ENCODE measurements at regions not wholly inside any gene's neighbourhood (a gene's known extent, or its start where the extent isn't known, plus 50 kb on each side); places are given as distances from the start of the nearest gene placed in this dataset.

GRCh38 chr11:11709447-11710239 is 87.8 kb upstream of the GALNT18 start:
- Mint-ChIP-seq H3K4me3 (no peak overlapping the region), H3K36me3 (no peaks in the 10 kb centered on the region), H3K27me3 (peaks cover 3 to 14% (median 10%) of the 10 kb centered on the region in 5 donors), H3K27ac (no peak overlapping the region), H3K4me1 (no peaks in the 10 kb centered on the region), H3K9me3 (peaks cover 0 to 5% (median 0%) of the 10 kb centered on the region in 11 donors)
- Histone ChIP-seq H3K27ac (ENCODE audit: low read depth, low read length) (no peak overlapping the region), H3K4me1 (ENCODE audit: control insufficient read depth in 2 of 2, insufficient read depth in 2 of 2, low read length in 2 of 2) (no peaks in the 10 kb centered on the region), H3K9me3 (ENCODE audit: control insufficient read depth in 2 of 3, low read length in 3 of 3) (no peaks in the 10 kb centered on the region), H3K4me3 (ENCODE audit: low read length) (no peak overlapping the region), H3K36me3 (ENCODE audit: control insufficient read depth in 2 of 3, insufficient read depth in 3 of 3, low read length in 3 of 3) (no peaks in the 10 kb centered on the region), H3K27me3 (ENCODE audit: control insufficient read depth in 2 of 2, insufficient read depth in 2 of 2, low read length in 2 of 2) (no peaks in the 10 kb centered on the region)
- intact Hi-C loops (cut with micrococcal nuclease): no loop called here
- ChIA-PET POLR2A (no interaction called here), CTCF (no interaction called here)
- DNase-seq (no peak), ATAC-seq (no peak)

- H3K4me1 ChIP-seq (ENCODE audit: control insufficient read depth in 2 of 2, insufficient read depth in 2 of 2, low read length in 2 of 2): no peaks in the 10 kb centered on the region
- POLR2A ChIA-PET: no interaction called here
- ATAC-seq: no peak
These were observed 86.5 kb upstream of the GALNT18 start for GRCh38 chr11:11708256-11708655.

DNA sequence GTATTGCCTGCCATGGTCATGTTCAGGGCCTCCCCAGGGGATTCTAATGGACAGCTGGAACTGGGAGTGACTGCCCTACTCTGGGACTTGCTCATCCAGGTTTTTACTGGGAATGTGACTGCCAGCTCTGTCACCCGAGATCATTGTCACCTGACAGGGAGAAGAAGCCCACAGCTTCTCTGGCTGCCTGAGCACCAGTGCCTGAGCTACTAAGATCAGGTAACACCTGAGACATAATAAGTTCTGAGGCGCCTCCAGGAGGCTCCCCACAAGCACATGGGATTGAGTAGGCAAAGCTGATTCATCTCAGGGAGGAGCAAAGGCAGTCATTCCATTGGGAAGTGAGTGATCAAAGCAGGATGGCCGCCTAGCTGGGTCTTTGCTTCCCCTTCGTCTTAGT is 84.2 kb upstream of the GALNT18 start:
- intact Hi-C loops (cut with micrococcal nuclease): no loop called here
- ChIA-PET CTCF (no interaction called here), POLR2A (no interaction called here)
- Histone ChIP-seq H3K27ac (ENCODE audit: low read depth, low read length) (no peak overlapping the region), H3K4me3 (ENCODE audit: low read length) (no peak overlapping the region), H3K27me3 (ENCODE audit: control insufficient read depth in 2 of 2, insufficient read depth in 2 of 2, low read length in 2 of 2) (no peaks in the 10 kb centered on the region), H3K4me1 (ENCODE audit: control insufficient read depth in 2 of 2, insufficient read depth in 2 of 2, low read length in 2 of 2) (no peaks in the 10 kb centered on the region), H3K9me3 (ENCODE audit: control insufficient read depth in 2 of 3, low read length in 3 of 3) (no peaks in the 10 kb centered on the region), H3K36me3 (ENCODE audit: control insufficient read depth in 2 of 3, insufficient read depth in 3 of 3, low read length in 3 of 3) (no peaks in the 10 kb centered on the region)
- ATAC-seq (no peak), DNase-seq (no peak)
- H3K36me3 Mint-ChIP-seq: no peaks in the 10 kb centered on the region
- no peaks in the 10 kb centered on the region for H3K4me1 Mint-ChIP-seq
- H3K4me3 Mint-ChIP-seq: no peak overlapping the region
- no peak overlapping the region for H3K27ac Mint-ChIP-seq
- H3K9me3 Mint-ChIP-seq: peaks cover 0 to 3% (median 0%) of the 10 kb centered on the region in 11 donors
- peaks cover 0 to 19% (median 10%) of the 10 kb centered on the region in 5 donors for H3K27me3 Mint-ChIP-seq

More at GRCh38 chr11:11708256-11708655, 86.5 kb upstream of the GALNT18 start:
- Histone ChIP-seq H3K9me3 (ENCODE audit: control insufficient read depth in 2 of 3, low read length in 3 of 3) (no peaks in the 10 kb centered on the region), H3K27ac (ENCODE audit: low read depth, low read length) (no peak overlapping the region), H3K27me3 (ENCODE audit: control insufficient read depth in 2 of 2, insufficient read depth in 2 of 2, low read length in 2 of 2) (no peaks in the 10 kb centered on the region), H3K4me3 (ENCODE audit: low read length) (no peak overlapping the region), H3K36me3 (ENCODE audit: control insufficient read depth in 2 of 3, insufficient read depth in 3 of 3, low read length in 3 of 3) (no peaks in the 10 kb centered on the region)
- no peaks in the 10 kb centered on the region for H3K4me1 Mint-ChIP-seq
- no peak overlapping the region for H3K27ac Mint-ChIP-seq
- peaks cover 0 to 14% (median 10%) of the 10 kb centered on the region in 5 donors for H3K27me3 Mint-ChIP-seq
- no peak overlapping the region for H3K4me3 Mint-ChIP-seq
- CTCF ChIA-PET: no interaction called here
- H3K9me3 Mint-ChIP-seq: peaks cover 0 to 3% (median 0%) of the 10 kb centered on the region in 11 donors
- no peak for DNase-seq
- no peaks in the 10 kb centered on the region for H3K36me3 Mint-ChIP-seq
- intact Hi-C loops (cut with micrococcal nuclease): no loop called here

DNA sequence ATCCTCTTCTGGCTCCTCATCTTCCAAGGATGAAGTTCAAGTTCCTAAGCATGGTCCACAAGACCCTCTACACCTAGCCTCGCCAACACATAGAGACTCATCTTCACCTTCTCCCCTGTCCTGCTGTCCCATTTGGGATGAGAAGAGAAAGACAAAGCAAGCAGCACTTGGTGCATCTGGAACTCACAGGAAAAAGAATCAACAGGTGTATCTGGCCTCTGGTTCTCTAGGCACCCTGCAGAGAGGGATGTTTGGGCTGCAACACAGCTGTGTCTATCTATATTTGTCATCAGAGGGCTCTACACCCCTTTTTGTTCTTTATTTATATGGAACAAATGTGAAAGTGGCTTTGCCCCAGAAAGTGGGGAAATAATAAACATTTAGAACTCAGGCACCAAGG is 82.1 kb upstream of the GALNT18 start:
- CTCF ChIA-PET: no interaction called here
- H3K27me3 ChIP-seq (ENCODE audit: control insufficient read depth in 2 of 2, insufficient read depth in 2 of 2, low read length in 2 of 2): no peaks in the 10 kb centered on the region
- H3K36me3 ChIP-seq (ENCODE audit: control insufficient read depth in 2 of 3, insufficient read depth in 3 of 3, low read length in 3 of 3): no peaks in the 10 kb centered on the region
- no peaks in the 10 kb centered on the region for H3K36me3 Mint-ChIP-seq
- H3K27ac Mint-ChIP-seq: no peak overlapping the region
- H3K4me3 ChIP-seq (ENCODE audit: low read length): no peak overlapping the region
- no peaks in the 10 kb centered on the region for H3K4me1 ChIP-seq (ENCODE audit: control insufficient read depth in 2 of 2, insufficient read depth in 2 of 2, low read length in 2 of 2)
- DNase-seq: no peak
- no peaks in the 10 kb centered on the region for H3K4me1 Mint-ChIP-seq
- ATAC-seq: no peak
- no peak overlapping the region for H3K4me3 Mint-ChIP-seq
- intact Hi-C loops (cut with micrococcal nuclease): no loop called here
- H3K27me3 Mint-ChIP-seq: peaks cover 0 to 15% (median 11%) of the 10 kb centered on the region in 5 donors
- H3K9me3 ChIP-seq (ENCODE audit: control insufficient read depth in 2 of 3, low read length in 3 of 3): no peaks in the 10 kb centered on the region
- H3K9me3 Mint-ChIP-seq: peaks cover 0 to 1% (median 0%) of the 10 kb centered on the region in 11 donors
- H3K27ac ChIP-seq (ENCODE audit: low read depth, low read length): no peak overlapping the region
- POLR2A ChIA-PET: no interaction called here

DNA sequence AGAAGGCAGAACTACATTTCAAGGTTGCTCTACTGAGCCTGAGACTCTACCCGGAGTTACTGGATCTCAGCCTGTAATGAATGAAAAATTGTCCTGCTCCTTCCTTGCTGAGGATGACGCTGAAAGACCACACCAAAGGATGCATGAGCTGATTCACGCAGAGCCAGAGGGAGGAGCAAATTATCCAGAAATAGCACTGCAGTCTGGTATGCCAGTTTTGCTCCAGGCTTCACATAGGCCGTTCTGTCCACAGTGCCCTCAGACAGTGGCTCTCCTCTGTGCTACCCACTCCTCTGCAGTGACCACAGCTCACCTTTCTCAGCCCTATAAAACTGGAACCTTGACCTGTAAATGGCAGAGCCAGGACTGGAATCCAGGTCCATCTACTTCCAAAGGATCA is 79.3 kb upstream of the GALNT18 start:
- Histone ChIP-seq H3K27ac (ENCODE audit: low read depth, low read length) (no peak overlapping the region), H3K4me3 (ENCODE audit: low read length) (no peak overlapping the region), H3K9me3 (ENCODE audit: control insufficient read depth in 2 of 3, low read length in 3 of 3) (no peaks in the 10 kb centered on the region), H3K4me1 (ENCODE audit: control insufficient read depth in 2 of 2, insufficient read depth in 2 of 2, low read length in 2 of 2) (no peaks in the 10 kb centered on the region), H3K27me3 (ENCODE audit: control insufficient read depth in 2 of 2, insufficient read depth in 2 of 2, low read length in 2 of 2) (no peaks in the 10 kb centered on the region), H3K36me3 (ENCODE audit: control insufficient read depth in 2 of 3, insufficient read depth in 3 of 3, low read length in 3 of 3) (no peaks in the 10 kb centered on the region)
- ChIA-PET CTCF (no interaction called here), POLR2A (no interaction called here)
- Mint-ChIP-seq H3K27me3 (peaks cover 0 to 14% (median 10%) of the 10 kb centered on the region in 5 donors), H3K27ac (no peak overlapping the region), H3K9me3 (peaks cover 0 to 4% (median 0%) of the 10 kb centered on the region in 11 donors), H3K4me3 (no peak overlapping the region), H3K36me3 (no peaks in the 10 kb centered on the region), H3K4me1 (peaks cover 0 to 2% (median 0%) of the 10 kb centered on the region in 7 donors)
- ATAC-seq: no peak
- intact Hi-C loops (cut with micrococcal nuclease): no loop called here
- no peak for DNase-seq

- Histone ChIP-seq H3K36me3 (ENCODE audit: control insufficient read depth in 2 of 3, insufficient read depth in 3 of 3, low read length in 3 of 3) (no peaks in the 10 kb centered on the region), H3K27me3 (ENCODE audit: control insufficient read depth in 2 of 2, insufficient read depth in 2 of 2, low read length in 2 of 2) (no peaks in the 10 kb centered on the region), H3K4me3 (ENCODE audit: low read length) (no peak overlapping the region), H3K9me3 (ENCODE audit: control insufficient read depth in 2 of 3, low read length in 3 of 3) (no peaks in the 10 kb centered on the region), H3K27ac (ENCODE audit: low read depth, low read length) (no peak overlapping the region), H3K4me1 (ENCODE audit: control insufficient read depth in 2 of 2, insufficient read depth in 2 of 2, low read length in 2 of 2) (no peaks in the 10 kb centered on the region)
- POLR2A ChIA-PET: no interaction called here
- no peak for DNase-seq
- H3K4me3 Mint-ChIP-seq: no peak overlapping the region
- peaks cover 3 to 29% (median 17%) of the 10 kb centered on the region in 5 donors for H3K27me3 Mint-ChIP-seq
- no peak overlapping the region for H3K27ac Mint-ChIP-seq
- no peak for ATAC-seq
- no peaks in the 10 kb centered on the region for H3K36me3 Mint-ChIP-seq
- intact Hi-C loops (cut with micrococcal nuclease): no loop called here
- peaks cover 0 to 2% (median 0%) of the 10 kb centered on the region in 7 donors for H3K4me1 Mint-ChIP-seq
- peaks cover 0 to 6% (median 0%) of the 10 kb centered on the region in 11 donors for H3K9me3 Mint-ChIP-seq
- CTCF ChIA-PET: no interaction called here
These were observed 76.0 kb upstream of the GALNT18 start for GRCh38 chr11:11697796-11698195.
